GM23338 (cell line): ENCODE measurements at regions not wholly inside any gene's neighbourhood (a gene's known extent, or its start where the extent isn't known, plus 50 kb on each side); places are given as distances from the start of the nearest gene placed in this dataset.

Experiments used
- CREB1 ChIP-seq: fragments of 250-450 bp; sonication (Bioruptor Pico); IDR thresholded peaks from 2 replicates; pipeline ENCODE4 v1.5.0; 2020; ENCODE audit warnings: low read depth, mild to moderate bottlenecking, moderate library complexity
- CTCF ChIP-seq, 2 experiments: fragments of 200-600 bp in 1 of 2; sonication (generic) in 1 of 2; conservative IDR thresholded peaks; 2 replicates each; pipeline versions ENCODE4 v1.5.1 to v1.6.1; 2016 to 2017; ENCODE audit warnings: antibody characterized with exemption in 2 of 2, low read depth in 2 of 2, mild to moderate bottlenecking in 2 of 2, moderate library complexity in 1 of 2
- ETS1 ChIP-seq: IDR thresholded peaks from 2 replicates; pipeline ENCODE4 v1.6.1; 2016; ENCODE audit warnings: antibody characterized with exemption
- EZH2 ChIP-seq: fragments of 200-600 bp; sonication (generic); IDR thresholded peaks from one replicate; pipeline ENCODE4 v1.8.0; 2017; ENCODE audit warnings: antibody characterized with exemption, mild to moderate bottlenecking, low read depth; ENCODE audit not compliant: unreplicated experiment
- EZH2phosphoT487 ChIP-seq: fragments of 200-600 bp; sonication (generic); IDR thresholded peaks from one replicate; pipeline ENCODE4 v1.8.1; 2018; ENCODE audit warnings: antibody characterized with exemption; ENCODE audit not compliant: unreplicated experiment
- JUNB ChIP-seq: IDR thresholded peaks from one replicate; pipeline ENCODE4 v1.6.1; 2016; ENCODE audit warnings: antibody characterized with exemption; ENCODE audit not compliant: unreplicated experiment
- NANOG ChIP-seq: IDR thresholded peaks from 2 replicates; pipeline ENCODE4 v1.6.1; 2016; ENCODE audit warnings: antibody characterized with exemption, borderline replicate concordance
- POLR2AphosphoS5 ChIP-seq: IDR thresholded peaks from 2 replicates; pipeline ENCODE4 v1.6.1; 2016; ENCODE audit warnings: antibody characterized with exemption, low read depth
- REST ChIP-seq: IDR thresholded peaks from one replicate; pipeline ENCODE4 v1.6.1; 2018; ENCODE audit warnings: antibody characterized with exemption; ENCODE audit not compliant: unreplicated experiment
- STAT1 ChIP-seq: IDR thresholded peaks from one replicate; pipeline ENCODE4 v1.6.1; 2016; ENCODE audit warnings: antibody characterized with exemption; ENCODE audit not compliant: unreplicated experiment
- ZNF114 ChIP-seq: fragments of 250-450 bp; sonication (Bioruptor Pico); IDR thresholded peaks from 2 replicates; pipeline ENCODE4 v1.5.0; 2020; ENCODE audit warnings: mild to moderate bottlenecking, moderate library complexity
- ZNF331 ChIP-seq: fragments of 250-450 bp; sonication (Bioruptor Pico); IDR thresholded peaks from 2 replicates; pipeline ENCODE4 v1.5.0; 2020; ENCODE audit warnings: low read depth, mild to moderate bottlenecking, moderate library complexity
- ZNF462 ChIP-seq: fragments of 250-450 bp; sonication (Bioruptor Pico); IDR thresholded peaks from 2 replicates; pipeline ENCODE4 v1.5.0; 2020; ENCODE audit warnings: mild to moderate bottlenecking, moderate library complexity

GRCh38 chr4:19746377-19746776, 505.3 kb upstream of the SLIT2 start:
- TF ChIP-seq CTCF (conservative IDR thresholded peaks at IDR 0.05; ENCODE audit: low read depth in 2 of 2) (no peak), EZH2 (no peak), POLR2AphosphoS5 (no peak), EZH2phosphoT487 (no peak), REST (no peak), JUNB (no peak), ZNF331 (CRISPR knock-in tag) (no peak), ZNF114 (CRISPR knock-in tag) (no peak), CREB1 (no peak), STAT1 (no peak), NANOG (no peak), ETS1 (no peak), ZNF462 (CRISPR knock-in tag) (no peak)
